GM20431 (cell line): ENCODE measurements at regions not wholly inside any gene's neighbourhood (a gene's known extent, or its start where the extent isn't known, plus 50 kb on each side); places are given as distances from the start of the nearest gene placed in this dataset.

Experiments used
- in situ Hi-C: fragments of 300-500 bp; cut with MseI, MboI; formaldehyde crosslinking; loops from one replicate; pipeline ENCODE4 v1.15.0; 2020; ENCODE audit warnings: low sequenced_read_pairs; ENCODE audit not compliant: unreplicated experiment

DNA sequence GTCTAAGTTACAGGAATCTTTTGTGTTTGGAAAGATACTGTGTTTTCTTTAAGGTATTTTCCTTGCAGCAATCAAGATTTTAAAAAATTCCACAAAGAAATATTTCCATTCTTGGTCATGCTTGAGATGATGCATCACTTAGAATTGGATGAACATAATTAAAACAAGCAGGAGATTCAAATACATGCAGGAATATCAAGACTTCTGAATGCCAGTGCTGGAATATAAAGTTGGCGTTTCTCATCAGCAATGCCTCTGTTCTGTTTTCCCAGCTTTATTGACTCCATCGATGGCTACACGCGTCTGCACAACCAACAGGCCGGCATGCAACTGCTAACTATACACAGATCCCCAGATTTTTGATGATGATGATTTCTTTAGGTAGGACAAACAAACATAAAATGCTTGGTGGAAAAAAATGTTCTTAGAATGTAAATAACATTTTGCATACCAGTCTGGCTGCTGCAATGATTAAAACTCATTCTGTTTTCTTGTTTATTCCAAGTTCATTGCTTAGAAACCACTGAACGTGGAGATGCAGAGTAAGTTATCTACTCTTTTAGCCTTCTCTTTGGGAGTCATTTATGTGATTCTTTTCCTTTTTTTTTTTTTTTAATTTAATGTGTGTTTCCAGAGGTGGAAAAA, 91.3 kb upstream of the FAM171A1 start:
- in situ Hi-C loops: no loop called here

DNA sequence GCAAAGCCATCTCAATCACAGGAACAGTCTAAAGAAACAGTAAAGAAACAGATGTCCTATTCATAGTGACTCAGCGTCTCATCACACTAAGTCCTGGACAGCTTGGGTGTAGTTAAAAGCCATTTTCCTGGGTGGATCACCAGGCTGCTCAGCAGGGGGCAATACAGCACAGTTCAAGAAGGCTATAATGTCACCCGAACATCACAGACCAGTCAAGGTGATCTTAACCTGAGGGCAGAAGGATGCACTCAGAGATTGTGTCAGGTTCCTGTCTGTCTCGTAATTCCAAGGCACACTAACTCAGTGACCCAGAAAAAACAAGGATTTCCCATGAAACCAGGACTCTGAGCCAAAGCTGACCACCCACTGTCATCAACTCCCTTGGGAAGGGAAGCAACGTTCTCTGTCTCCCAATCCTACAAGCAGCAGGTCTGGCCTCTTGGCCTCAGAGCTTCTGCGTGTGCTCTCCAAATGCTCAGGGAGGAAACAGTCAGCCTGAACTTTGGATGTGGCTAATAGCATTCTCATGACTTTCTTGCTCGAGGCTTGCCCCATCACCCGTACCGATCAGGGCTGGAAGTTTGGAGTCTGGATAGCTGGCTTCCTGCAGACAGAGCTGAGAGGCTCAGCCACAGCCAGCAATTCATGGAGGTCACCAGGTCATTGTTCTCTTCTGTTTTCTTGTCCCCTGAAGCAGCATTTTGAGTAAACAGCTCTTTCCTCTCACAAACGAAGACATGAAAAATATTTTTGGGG, 90.4 kb upstream of the FAM171A1 start:
- in situ Hi-C loops: no loop called here

DNA sequence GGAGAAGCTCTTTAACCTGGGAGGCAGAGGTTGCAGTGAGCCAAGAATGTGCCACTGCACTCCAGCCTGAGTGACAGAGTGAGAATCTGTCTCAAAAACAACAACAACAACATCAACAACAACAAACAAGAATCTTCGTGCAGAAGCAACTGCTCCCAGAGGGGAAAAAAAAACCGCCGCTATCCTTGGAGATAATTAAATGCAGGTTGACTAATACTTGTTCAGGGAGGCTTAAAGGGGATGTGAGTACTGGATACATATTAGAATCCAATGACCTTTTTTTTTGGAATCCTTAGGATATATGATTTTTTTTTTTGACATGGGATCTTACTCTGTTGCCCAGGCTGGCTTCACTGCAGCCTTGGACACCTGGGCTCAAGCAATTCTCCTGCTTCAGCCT, 89.6 kb upstream of the FAM171A1 start:
- in situ Hi-C loops: no loop called here

DNA sequence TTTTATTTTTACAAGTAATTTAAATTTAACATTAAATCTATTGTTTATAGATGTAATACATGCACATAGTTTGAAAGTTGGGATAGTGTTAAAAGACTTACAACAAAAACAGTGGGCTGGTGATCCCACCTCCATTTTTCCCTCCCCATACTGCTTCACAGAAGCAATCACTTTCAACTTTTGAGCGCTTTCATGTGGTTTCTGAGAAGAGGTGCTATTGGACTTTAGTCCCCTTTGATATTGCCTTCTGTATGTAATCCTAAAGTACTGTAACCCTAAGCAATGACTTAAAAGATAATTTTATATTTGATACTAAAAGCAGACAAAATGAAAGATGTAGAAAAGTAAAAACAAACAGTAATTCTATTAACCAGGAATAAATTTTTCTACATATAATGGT, 88.1 kb upstream of the FAM171A1 start:
- in situ Hi-C loops: no loop called here

DNA sequence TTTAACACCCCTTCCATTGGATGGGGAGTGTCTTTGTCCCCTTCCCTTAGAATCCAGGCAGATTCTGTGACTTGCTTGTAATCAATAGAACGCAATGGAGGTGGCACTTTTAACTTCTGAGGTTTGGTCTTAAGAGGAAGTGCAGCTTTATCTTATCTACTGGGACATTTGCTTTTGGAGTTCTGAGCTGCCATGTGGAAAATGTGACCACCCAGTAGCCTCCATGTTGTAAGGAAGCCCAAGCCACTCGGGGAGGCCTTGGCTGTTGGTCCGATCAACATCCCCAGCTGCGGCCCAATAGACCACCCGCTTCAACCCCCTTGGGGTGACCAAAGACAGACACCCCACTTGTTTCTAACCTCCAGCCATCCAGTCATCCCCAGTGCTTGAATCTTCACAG, 86.3 kb upstream of the FAM171A1 start:
- in situ Hi-C loops: no loop called here

DNA sequence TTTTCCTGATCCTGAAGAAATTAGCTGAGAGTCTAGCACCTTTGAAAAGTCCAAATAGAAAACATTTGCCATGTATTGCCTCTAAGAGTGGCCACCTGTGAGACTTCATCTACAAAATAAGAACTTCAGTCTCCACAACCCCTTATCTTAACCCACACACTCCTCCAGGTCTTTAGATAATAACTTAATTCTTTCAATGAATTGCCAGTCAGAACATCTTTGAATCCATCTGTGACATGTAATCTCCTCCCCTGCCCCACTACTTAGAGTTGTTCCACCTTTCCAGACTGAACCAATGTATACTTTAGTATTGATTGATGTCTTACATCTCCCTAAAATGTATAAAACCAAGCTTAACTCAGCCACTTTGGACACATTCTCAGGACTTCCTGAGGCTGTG, 84.4 kb upstream of the FAM171A1 start:
- in situ Hi-C loops: no loop called here

DNA sequence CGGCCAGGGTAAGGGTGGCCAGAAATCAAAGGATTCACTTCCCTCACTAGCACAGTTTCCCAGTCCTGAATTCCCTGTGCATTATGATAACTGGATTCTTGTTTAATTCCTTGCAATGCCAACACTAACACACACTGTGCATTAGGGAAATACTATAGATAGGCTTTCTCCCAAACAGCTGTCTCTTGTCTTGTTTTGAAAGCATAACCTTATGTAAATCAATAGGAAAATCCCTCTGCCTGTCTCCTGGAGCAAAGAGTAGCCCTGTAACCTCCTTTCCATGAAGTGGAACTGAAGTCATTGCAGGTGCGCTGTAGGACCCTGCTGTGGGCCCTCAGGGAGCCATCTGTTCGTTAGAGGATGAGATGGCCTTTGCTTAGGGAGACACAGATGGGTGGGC, 82.8 kb upstream of the FAM171A1 start:
- in situ Hi-C loops: no loop called here

DNA sequence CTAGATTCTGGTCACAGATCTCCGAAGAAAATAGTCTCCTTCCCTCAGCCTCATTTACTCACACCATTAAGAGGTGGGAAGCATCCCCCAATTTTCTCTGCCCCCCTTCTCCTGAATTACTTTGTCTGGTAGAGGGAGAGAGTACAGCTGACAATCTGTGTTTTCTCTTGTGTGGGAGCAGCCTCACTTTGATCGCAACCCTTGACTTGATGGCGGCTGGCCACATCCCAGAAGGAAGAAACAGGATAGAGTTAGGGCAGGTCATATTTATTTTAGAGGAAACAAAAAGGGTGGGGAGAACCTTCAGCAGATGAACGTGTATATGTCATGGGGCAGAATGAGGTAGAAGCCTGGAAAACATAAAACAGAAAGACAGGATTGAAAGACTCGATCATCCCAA, 82.4 kb upstream of the FAM171A1 start:
- in situ Hi-C loops: no loop called here

DNA sequence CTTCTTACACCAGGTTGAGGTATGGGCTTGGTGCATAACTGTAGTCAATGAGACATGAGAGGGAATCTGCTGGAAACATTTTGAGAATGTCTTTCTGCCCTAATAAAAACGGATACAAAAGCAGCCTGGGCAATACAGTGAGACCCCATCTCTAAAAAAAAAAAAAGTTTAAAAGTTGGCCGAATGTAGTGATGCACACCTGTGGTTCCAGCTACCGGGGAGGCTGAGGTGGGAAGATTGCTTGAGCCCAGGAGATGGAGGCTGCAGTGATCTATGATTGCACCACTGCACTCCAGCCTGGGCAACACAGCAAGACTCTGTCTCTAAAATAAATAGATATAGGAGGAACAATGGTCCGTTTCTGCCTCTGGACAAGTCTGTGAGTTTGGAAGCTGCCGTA, 81.5 kb upstream of the FAM171A1 start:
- in situ Hi-C loops: no loop called here

DNA sequence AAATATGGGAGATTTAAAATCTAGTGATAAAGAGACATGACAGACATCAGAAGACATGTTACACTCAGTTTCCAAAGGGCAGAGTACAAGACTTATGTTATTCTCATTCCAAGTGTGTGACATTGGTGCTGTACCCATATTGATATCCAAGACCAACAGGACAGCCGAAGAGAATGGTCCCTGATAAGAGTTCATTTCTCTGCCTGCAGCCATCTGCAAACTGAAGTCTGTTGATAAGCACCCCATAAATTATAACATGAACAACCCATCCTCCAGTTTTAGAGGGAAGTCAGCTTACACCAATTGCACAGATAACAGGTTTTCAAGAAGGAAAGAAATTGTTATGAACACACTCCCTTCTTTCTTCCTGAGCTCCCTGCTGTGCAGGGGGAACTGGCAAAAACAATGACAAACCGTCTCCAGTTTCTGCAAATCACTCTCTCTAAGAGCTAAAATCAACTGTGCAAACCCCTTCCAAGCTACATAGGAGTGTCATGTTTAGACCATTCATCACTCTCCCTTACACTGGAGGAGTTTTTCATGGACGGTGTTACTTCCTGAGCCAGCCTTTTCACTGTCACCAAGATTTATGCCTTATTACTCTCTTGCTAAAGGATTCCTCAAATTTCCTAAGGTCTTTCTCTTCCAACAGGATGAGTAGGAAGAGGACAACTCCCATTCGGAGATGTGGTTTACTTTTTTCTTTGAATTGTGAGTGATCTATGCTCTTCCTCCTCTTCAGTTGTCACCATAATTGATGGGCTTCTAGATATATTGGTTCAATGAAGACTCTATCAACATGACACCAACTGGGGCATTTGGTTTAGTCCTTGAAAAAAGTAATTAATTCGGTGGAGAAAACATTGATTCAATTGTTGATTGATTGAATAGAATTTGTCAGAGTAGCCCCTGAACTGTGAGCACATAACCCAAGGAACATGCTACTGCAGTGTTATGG, 80.3 kb upstream of the FAM171A1 start:
- in situ Hi-C loops: no loop called here

DNA sequence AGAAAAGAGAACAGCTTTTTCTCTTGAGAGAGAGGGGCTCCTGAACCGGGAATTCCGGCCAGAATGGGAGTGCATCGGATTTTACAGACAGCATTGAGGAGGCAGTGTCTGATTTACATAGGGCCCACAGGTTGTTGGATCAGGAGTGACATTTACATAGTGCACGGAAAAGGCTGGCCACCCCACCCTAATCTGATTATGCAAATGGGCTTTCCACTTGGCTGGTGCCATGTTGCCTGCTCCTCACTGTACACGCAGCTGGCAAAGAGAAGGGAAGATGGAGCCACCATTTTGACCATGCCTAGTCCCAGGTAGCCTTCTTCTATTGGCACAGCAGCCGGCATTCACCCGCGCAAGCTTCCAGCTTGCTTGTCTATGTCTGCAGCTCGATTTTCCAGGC, 77.5 kb upstream of the FAM171A1 start:
- in situ Hi-C loops: loop anchor here (25.0 kb wide), 1 partner anchor 289 kb away; no protein-coding TSS in a partner anchor

DNA sequence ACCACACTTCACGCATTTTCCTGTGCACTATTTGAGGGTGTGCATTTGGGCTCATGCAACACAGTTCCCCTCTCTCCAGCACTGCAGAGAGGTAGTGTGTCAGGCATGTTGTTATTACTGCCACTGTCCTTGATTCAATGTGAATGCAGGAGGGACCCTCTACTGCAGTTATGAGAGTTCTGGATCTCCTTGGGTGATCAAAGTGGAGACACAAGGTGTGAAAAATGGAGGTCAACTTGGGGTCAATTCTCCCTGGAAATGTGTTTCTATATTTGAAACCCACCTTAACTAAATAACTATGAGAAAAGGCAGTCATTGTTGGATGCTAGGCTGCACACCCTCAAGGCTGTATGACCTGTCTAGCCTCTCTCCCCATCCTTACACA, 73.9 kb upstream of the FAM171A1 start:
- in situ Hi-C loops: loop anchor here (25.0 kb wide), 1 partner anchor 292 kb away; no protein-coding TSS in a partner anchor

DNA sequence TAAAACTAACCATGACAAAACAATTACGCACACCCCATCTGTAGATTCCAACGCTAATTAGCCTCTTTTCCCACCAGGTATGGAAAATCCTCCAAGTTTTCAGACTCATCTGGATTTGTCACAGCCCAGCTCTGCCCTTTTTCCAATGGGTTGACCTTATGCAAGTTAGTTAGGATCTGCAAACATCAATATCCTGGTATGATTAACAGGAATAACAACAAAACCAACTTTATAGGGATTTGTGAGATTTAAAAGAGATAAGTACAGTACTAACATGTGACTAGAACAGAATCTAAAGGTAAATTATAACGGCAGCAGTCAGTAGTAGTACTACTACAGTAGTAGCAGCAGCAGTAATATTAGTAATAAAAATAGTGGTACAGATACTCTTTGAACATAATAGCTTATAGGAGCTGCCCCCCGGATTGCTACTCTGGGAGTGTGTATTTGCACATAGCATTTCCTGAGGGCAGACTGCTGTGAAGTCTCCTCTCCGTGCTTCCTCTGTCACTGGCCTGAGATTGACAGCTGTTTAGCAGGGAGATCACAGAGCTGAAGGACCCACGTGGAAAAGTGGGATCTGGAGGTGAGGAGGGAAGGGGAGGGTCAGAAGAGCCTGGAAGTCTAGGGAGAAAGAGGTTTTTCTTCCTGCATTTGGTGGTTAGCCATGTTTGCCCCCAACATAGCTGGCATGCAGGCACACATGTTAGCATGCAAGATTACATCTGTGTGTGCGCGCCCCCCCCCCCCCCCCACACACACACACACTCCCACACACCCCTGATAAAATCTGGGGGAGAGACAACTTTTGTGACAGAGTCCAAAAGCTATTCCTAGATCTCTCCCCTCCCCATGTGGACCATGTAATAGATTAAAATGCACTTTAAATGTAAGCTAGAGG, 73.3 kb upstream of the FAM171A1 start:
- in situ Hi-C loops: loop anchor here (25.0 kb wide), 1 partner anchor 293 kb away; no protein-coding TSS in a partner anchor

DNA sequence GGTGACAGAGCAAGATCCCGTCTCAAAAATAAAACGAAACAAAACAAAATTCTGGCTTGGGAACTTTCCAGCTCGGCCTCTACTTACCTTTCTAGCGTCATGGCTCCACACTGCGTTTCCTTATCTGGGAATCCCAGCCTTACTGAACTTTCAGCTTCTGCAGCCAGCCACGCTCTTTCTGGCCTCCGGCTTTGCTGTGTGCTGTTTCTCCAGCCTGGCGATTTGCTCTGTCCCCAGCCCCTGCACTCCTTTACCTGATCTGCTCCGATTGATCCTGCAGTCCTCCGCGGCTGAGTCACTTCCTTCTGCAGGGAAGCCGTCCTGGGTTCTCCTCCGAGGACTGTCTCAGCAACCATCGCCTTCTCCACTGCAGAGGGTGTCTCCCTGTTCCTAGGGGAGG, 71.0 kb upstream of the FAM171A1 start:
- in situ Hi-C loops: loop anchor here (25.0 kb wide), 1 partner anchor 295 kb away; no protein-coding TSS in a partner anchor

DNA sequence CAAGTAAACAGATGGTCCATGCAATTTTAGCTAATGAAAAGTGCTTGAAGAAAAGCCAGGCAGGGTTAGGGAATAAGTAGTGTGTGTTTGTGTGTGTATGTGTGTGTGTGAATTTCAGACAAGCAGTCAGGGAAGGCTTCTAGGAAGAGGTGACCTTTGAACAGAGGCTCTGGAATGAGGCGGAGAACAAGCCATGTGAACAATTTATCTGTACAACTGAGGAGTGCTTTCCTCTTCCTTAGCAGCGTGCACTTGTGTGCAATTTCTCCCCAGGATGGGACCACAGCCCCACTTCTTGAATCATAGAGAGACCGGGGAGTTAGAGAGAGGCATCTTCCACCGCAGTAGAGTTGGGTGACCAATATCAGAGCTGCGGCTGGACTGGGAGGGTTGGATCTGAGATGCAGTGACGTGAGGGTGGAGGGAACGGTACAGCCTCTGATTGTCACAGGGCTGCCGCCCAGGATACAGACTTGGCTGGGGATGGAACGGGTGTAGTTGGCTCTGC, 69.2 kb upstream of the FAM171A1 start:
- in situ Hi-C loops: loop anchor here (25.0 kb wide), 1 partner anchor 297 kb away; no protein-coding TSS in a partner anchor

DNA sequence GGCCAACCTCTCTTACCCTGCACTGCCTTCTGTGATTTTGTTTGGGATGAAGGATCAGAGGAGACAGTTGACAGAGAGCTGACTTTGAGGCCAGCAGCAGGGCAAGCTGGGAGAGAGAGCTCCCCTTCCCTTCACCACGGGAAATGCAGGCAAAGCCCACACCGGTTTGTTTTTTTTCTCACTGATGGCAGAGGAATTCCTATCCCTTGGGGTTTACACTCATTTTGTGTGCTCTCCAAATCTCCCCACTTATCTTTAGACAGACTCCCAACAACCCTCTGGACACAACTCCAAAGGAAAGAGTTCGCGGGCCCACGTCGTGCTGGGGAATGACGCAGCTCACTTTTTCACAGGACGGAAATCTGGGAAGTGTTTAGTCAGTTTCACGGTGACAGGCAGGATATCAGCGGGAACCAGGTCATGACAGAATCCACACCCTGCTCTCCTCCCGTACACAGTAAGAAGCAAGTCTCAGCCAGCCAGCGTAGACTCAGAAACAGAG, 68.3 kb upstream of the FAM171A1 start:
- in situ Hi-C loops: loop anchor here (25.0 kb wide), 1 partner anchor 298 kb away; no protein-coding TSS in a partner anchor

DNA sequence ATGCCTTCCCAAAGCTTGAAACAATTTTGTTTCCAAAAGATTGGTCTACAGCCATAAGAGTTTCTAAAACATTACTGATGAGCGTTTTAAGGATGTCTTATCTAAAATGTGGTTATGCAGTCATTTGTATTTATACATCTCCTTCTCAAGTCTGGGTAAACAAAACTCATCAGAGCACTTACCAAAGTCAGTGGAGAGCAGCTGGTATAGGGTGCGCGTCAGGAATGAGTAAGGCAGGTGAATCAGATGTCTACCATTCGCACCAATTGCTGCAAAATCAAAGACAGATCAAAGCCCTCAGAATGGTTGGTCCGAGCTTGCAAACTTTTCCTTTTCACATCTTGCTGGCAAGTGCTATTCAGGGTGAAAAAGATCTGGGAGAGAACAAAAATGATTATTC, 65.6 kb upstream of the FAM171A1 start:
- in situ Hi-C loops: loop anchor here (25.0 kb wide), 1 partner anchor 301 kb away; no protein-coding TSS in a partner anchor

DNA sequence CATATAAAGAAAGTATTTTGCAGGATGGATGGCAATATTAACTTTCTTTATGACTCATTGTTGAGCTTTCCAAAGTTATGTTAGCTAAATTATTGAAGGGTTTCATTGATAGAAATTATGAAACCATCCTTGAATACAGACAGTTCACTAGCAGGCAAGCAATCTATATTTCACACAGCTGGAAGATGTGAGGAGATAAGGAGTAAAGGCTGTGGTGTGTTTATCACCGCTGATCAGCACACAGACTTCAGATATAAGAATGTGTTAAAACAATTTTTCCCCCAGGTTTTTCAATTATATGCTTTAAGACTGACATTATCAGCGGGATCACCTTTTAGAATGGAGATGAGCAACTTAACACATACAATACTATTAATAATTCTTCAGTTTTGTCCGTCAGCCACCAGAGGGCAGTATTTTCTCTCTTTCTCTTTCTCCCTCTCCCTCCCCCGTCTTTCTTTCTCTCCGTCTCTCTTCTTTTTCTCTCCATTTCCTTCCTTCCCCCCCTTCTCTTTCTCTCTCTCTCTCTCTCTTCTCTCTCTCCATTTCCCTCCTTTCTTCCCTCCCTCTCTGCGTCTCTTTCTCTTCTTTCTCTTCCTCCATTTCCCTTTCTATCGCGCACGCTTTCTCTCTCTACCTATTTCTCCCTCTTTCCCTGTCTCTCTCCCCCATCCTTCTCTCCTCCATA, 62.9 kb upstream of the FAM171A1 start:
- in situ Hi-C loops: loop anchor here (25.0 kb wide), 1 partner anchor 303 kb away; no protein-coding TSS in a partner anchor
